Activated CD4-positive, alpha-beta memory T cell treated with anti-CD3 and anti-CD28 coated beads, Interleukin-2, amount 10 ng/mL, durations not matched to agents 7 days and 5 days (primary cell): ENCODE measurements at regions not wholly inside any gene's neighbourhood (a gene's known extent, or its start where the extent isn't known, plus 50 kb on each side); places are given as distances from the start of the nearest gene placed in this dataset.

Source experiments
- CTCF ChIA-PET: fragments of 350-600 bp; sonication (Branson Sonifier 250); formaldehyde crosslinking; loops from one replicate; lab custom pipeline; 2021; ENCODE audit warnings: antibody characterized with exemption, inconsistent platforms; lab: Charles Lee
- POLR2A ChIA-PET: fragments of 350-600 bp; sonication (Branson Sonifier 250); formaldehyde crosslinking; loops from one replicate; lab custom pipeline; 2021; ENCODE audit warnings: antibody characterized with exemption; lab: Charles Lee
- DNase-seq: peaks from one replicate; pipeline ENCODE4 v3.0.0-alpha.2; 2020
- H3K27ac Mint-ChIP-seq: one replicate; pipeline ENCODE4 v1.8.0; 2021; ENCODE audit warnings: mild to moderate bottlenecking, mixed read lengths
- H3K27me3 Mint-ChIP-seq: one replicate; pipeline ENCODE4 v1.8.0; 2021; ENCODE audit warnings: mixed read lengths
- H3K36me3 Mint-ChIP-seq: one replicate; pipeline ENCODE4 v1.8.0; 2021; ENCODE audit warnings: low read depth, mixed read lengths
- H3K4me1 Mint-ChIP-seq: one replicate; pipeline ENCODE4 v1.8.0; 2021; ENCODE audit warnings: mixed read lengths
- H3K4me3 Mint-ChIP-seq: one replicate; pipeline ENCODE4 v1.8.0; 2021; ENCODE audit warnings: mild to moderate bottlenecking, mixed read lengths
- H3K9me3 Mint-ChIP-seq: one replicate; pipeline ENCODE4 v1.8.0; 2021; ENCODE audit warnings: mixed read lengths

DNA sequence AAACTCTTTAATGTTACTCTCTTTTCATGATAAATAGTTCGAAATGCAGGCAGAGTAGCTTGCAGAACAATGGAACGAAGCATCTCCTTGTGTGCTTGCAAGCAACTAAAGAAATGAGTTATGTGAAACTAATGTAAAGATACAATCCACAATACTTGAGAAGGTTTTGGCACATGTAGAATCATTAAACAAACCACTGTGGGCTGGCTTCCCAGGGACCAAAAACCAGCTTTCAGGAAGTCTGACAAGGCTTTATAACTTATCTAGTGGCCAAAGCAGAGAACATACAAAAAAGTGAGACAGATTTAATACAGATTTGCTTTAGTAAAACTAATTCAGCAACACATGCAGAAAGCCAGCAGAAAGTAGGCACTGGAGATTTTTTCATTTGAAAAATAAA is 1673.8 kb upstream of the AGA start:
- no peaks in the 10 kb centered on the region for H3K27me3 Mint-ChIP-seq
- peaks cover 11% of the 10 kb centered on the region for H3K9me3 Mint-ChIP-seq
- no peak overlapping the region for H3K4me3 Mint-ChIP-seq
- no peaks in the 10 kb centered on the region for H3K36me3 Mint-ChIP-seq
- H3K4me1 Mint-ChIP-seq = no peaks in the 10 kb centered on the region
- DNase-seq = no peak
- ChIA-PET POLR2A (no interaction called here), CTCF (no interaction called here)
- H3K27ac Mint-ChIP-seq = no peak overlapping the region

DNA sequence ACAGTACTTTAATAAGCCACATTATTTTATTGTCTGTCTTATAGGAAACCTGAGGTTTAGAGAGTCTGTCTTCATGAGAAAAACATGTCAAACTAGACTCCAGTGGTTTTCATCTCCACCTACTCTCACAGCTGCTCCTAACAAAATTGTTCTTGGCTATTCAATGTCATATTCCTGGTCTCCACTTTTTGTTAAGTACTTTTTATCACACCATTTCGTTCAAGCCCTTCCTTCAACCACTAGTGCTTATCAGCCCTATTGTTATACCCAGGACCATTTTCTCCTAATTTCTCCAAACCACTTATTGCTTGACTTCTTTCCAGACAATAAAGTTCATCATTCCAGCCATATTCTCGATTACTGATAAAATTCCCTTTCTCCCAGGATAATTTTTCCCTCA is 1674.3 kb upstream of the AGA start:
- H3K36me3 Mint-ChIP-seq = no peaks in the 10 kb centered on the region
- POLR2A ChIA-PET = no interaction called here
- CTCF ChIA-PET = no interaction called here
- H3K27ac Mint-ChIP-seq = no peak overlapping the region
- no peaks in the 10 kb centered on the region for H3K4me1 Mint-ChIP-seq
- peaks cover 9% of the 10 kb centered on the region for H3K9me3 Mint-ChIP-seq
- H3K4me3 Mint-ChIP-seq = no peak overlapping the region
- DNase-seq = no peak
- no peaks in the 10 kb centered on the region for H3K27me3 Mint-ChIP-seq

DNA sequence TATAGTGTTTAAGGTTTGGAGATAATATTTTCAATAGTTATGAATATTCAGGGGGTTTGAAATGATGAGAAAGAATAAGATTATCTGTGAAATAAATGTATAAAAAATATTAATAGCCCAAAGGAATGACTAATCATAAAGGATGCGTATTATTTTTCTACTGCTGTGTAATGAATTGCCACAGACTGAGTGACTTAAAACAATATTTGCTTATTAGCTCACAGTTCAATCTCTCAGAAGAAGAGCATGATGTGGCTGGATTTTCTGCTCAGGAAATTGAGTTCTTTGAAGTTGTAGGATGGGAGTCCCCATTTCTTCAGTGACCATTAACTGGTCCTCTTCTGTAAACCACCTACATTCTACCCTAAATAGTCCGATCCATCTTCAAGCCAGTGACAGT is 1680.8 kb upstream of the AGA start:
- ChIA-PET CTCF (no interaction called here), POLR2A (no interaction called here)
- H3K9me3 Mint-ChIP-seq = peaks cover 8% of the 10 kb centered on the region
- H3K4me3 Mint-ChIP-seq = no peak overlapping the region
- no peak for DNase-seq
- no peak overlapping the region for H3K27ac Mint-ChIP-seq
- no peaks in the 10 kb centered on the region for H3K27me3 Mint-ChIP-seq
- H3K4me1 Mint-ChIP-seq = no peaks in the 10 kb centered on the region
- H3K36me3 Mint-ChIP-seq = no peaks in the 10 kb centered on the region

DNA sequence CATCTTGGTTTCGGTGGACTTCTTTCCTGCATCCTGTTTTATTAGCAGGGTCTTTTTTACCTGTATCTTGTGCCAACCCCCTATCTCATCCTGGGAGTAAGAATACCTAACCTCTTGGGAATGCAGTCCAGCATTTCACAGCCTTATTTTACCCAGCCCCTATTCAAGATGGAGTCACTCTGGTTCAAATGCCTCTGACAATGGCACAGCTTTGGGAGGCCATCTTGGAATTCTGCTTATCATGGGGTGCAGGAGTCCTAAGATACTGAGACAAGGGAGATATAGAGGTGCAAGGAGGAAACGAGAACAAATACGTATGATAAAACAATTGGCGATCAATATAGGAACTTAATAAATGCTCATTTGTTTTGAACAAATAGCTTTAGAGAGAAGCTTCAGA is 1682.2 kb upstream of the AGA start:
- Mint-ChIP-seq H3K27me3 (no peaks in the 10 kb centered on the region), H3K9me3 (peaks cover 7% of the 10 kb centered on the region), H3K4me3 (no peak overlapping the region), H3K36me3 (no peaks in the 10 kb centered on the region), H3K4me1 (no peaks in the 10 kb centered on the region), H3K27ac (no peak overlapping the region)
- no peak for DNase-seq
- ChIA-PET POLR2A (no interaction called here), CTCF (interaction anchor here (0.7 kb wide), 1 partner anchor 1293 kb away, joined by 3 read pairs; no protein-coding TSS in a partner anchor)

DNA sequence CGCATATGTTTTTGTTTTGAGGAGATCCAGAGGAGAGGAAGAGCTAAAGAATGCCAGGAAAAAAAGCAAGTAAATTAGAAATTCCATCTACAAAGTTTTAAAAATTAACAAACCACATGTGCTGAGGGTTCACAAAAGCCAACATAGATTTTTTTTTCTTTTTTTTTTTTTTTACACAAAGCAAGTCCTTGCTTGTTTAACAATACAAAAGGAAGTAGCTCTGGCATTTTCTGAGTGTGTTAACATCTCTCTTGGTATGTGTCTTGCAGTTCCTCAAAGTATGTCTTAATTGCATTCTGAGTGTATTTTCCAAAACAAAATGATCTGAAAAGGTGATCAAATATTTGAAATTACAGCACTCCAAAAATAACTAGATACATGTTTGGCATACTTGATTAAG is 1682.7 kb upstream of the AGA start:
- Mint-ChIP-seq H3K4me1 (no peaks in the 10 kb centered on the region), H3K27me3 (no peaks in the 10 kb centered on the region), H3K9me3 (peaks cover 8% of the 10 kb centered on the region), H3K36me3 (no peaks in the 10 kb centered on the region), H3K4me3 (no peak overlapping the region), H3K27ac (no peak overlapping the region)
- no peak for DNase-seq
- ChIA-PET CTCF (interaction anchor here (0.7 kb wide), 1 partner anchor 1293 kb away, joined by 3 read pairs; no protein-coding TSS in a partner anchor), POLR2A (no interaction called here)

DNA sequence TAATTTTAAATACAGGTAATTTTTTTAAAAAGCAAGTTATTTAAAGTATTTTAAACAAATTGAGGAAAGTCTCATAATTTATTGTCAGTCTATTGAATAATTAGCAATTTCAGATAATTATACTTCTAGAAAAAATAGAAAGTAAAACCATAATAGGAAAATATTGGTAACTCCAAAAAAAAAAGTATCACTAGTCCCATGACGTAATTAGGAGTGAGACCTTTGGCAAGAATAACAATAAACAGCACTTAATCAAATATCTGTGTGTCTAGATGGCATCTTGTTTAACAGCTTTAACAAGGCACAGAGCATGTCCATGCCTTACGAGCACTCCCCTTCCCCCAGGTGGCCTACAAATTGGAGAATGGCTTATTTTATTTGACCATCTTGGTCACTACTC is 1683.6 kb upstream of the AGA start:
- Mint-ChIP-seq H3K36me3 (no peaks in the 10 kb centered on the region), H3K4me1 (no peaks in the 10 kb centered on the region), H3K27me3 (no peaks in the 10 kb centered on the region), H3K4me3 (no peak overlapping the region), H3K9me3 (peaks cover 10% of the 10 kb centered on the region), H3K27ac (no peak overlapping the region)
- no peak for DNase-seq
- POLR2A ChIA-PET = no interaction called here
- CTCF ChIA-PET = no interaction called here

DNA sequence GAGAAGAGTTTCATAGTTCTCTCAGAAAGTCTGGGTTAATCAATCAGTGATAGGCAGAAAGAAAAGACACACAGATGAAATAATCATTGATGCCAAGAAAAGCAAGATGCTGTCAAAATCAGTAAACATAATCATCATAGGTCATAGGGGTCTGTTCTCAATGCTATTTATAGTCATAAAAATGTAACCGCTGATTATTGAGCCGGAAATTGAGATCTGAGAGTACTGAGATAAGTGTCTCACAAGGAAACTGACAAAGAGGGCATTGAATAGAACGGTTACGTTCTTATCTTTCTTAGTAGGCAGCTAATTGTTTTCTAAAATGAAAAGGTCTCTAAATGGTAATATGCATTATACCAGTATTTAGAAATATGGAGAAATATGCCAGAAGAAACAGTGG is 1686.1 kb upstream of the AGA start:
- Mint-ChIP-seq H3K36me3 (no peaks in the 10 kb centered on the region), H3K4me1 (no peaks in the 10 kb centered on the region), H3K4me3 (no peak overlapping the region), H3K9me3 (peaks cover 8% of the 10 kb centered on the region), H3K27ac (no peak overlapping the region), H3K27me3 (no peaks in the 10 kb centered on the region)
- CTCF ChIA-PET = no interaction called here
- POLR2A ChIA-PET = no interaction called here
- no peak for DNase-seq

DNA sequence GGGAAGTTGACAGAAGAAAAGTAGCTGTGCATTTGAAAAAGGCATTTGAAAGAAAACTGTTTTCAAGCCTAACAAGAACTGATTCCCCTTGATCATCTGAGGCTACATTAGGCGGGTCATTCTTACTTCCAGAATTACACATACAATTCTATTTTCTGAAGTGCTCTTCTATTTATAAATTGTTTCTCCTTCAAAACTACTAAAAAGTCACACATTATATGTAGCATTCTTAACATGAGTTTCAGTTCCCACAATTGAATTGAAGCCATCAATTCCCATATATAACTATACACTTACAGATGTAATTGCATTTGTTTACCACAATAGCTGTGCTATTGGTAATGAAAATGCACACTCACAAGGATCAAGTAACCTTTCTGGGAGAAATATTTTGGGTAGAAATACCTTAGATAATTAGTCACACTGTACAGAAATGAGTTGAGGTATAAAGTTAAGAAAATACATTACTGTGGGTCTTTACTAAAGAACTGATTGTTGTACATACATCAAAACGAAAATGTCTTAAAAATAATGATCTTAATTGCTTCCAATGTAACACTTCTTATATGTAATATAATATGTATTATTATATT is 1688.0 kb upstream of the AGA start:
- Mint-ChIP-seq H3K36me3 (no peaks in the 10 kb centered on the region), H3K4me3 (no peak overlapping the region)
- CTCF ChIA-PET = no interaction called here

DNA sequence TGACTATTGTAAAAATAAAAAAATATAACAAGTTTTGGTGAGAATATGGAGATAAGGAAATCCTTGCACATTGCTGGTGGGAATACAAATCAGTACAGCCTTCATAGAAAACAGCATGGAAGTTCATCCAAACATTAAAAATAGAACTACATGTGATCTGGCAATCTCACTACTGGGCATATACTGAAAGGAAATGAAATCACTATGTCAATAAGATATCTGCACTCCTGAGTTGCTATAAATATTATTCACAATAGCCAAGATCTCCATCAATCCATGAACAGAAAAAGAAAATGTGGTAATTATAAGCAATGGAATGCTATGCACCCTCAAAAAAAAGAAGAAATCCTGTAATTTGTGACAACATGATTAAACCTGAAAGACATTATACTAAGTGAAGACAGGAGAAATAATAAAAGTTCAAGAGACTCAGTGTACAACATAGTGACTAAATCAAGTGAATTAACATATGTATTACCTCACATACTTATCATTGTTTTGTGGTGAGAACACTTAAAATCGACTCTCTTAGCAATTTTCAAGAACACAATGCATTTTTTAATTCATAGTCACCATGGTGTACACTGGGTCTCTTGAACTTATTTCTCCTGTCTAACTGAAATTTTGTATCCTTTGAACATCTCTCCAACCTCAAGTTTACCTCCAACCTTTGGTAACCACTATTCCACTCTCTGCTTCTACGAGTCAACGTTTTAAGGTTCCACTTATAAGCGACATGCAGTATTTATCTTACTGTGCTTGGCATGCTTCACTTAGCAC is 1703.7 kb upstream of the AGA start:
- POLR2A ChIA-PET = no interaction called here
- Mint-ChIP-seq H3K9me3 (peaks cover 10% of the 10 kb centered on the region), H3K4me3 (no peak overlapping the region), H3K4me1 (no peaks in the 10 kb centered on the region), H3K27ac (no peak overlapping the region), H3K27me3 (no peaks in the 10 kb centered on the region), H3K36me3 (no peaks in the 10 kb centered on the region)
- DNase-seq = no peak
- CTCF ChIA-PET = no interaction called here

More for the DNA sequence above, 1688.0 kb upstream of the AGA start:
- Mint-ChIP-seq H3K9me3 (peaks cover 4% of the 10 kb centered on the region), H3K27me3 (no peaks in the 10 kb centered on the region), H3K27ac (no peak overlapping the region), H3K4me1 (no peaks in the 10 kb centered on the region)
- no peak for DNase-seq
- POLR2A ChIA-PET = no interaction called here

DNA sequence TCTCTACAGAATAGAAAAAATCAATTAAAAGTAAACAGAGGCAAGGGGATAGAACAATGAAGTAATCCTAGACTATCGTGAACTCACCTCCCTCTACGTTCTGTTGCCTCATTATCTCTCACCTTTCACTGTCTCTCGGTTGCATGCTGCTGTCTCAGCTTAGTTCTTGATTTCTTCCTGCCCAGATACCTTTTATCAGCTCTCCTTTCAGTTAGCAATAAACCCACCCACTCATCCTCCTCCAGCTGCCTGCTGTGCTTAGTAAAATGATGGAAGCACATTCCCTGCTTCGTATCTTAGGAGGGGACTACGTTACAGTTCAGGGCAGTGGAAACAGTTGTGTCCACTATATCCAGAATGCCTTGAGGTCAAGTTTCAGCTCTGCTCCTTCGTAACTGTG is 1709.5 kb upstream of the AGA start:
- POLR2A ChIA-PET = no interaction called here
- Mint-ChIP-seq H3K36me3 (no peaks in the 10 kb centered on the region), H3K4me3 (no peak overlapping the region), H3K9me3 (peaks cover 20% of the 10 kb centered on the region), H3K4me1 (no peaks in the 10 kb centered on the region), H3K27me3 (no peaks in the 10 kb centered on the region), H3K27ac (no peak overlapping the region)
- no peak for DNase-seq
- CTCF ChIA-PET = no interaction called here

DNA sequence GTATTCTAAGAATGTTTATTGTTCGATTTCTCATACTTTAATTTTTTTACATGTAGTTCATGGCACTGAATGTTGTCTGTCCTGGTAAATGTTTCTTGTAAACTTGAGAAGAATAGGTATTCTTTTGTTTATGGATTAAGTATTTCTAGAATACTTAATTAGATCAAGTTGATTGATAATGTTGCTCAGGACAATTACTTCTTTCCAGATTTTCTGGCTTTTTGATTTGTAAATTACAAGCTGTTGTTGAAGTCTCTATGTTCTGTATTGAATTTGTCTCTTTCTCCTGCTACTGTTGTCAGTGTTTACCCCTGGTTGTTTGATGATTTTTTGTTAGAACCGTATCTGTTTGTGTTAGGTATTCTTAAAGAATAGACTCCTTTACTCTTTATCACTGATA is 1720.9 kb upstream of the AGA start:
- peaks cover 12% of the 10 kb centered on the region for H3K9me3 Mint-ChIP-seq
- H3K27ac Mint-ChIP-seq = no peak overlapping the region
- H3K4me3 Mint-ChIP-seq = no peak overlapping the region
- ChIA-PET POLR2A (no interaction called here), CTCF (no interaction called here)
- DNase-seq = no peak
- H3K4me1 Mint-ChIP-seq = no peaks in the 10 kb centered on the region
- no peaks in the 10 kb centered on the region for H3K36me3 Mint-ChIP-seq
- H3K27me3 Mint-ChIP-seq = no peaks in the 10 kb centered on the region

DNA sequence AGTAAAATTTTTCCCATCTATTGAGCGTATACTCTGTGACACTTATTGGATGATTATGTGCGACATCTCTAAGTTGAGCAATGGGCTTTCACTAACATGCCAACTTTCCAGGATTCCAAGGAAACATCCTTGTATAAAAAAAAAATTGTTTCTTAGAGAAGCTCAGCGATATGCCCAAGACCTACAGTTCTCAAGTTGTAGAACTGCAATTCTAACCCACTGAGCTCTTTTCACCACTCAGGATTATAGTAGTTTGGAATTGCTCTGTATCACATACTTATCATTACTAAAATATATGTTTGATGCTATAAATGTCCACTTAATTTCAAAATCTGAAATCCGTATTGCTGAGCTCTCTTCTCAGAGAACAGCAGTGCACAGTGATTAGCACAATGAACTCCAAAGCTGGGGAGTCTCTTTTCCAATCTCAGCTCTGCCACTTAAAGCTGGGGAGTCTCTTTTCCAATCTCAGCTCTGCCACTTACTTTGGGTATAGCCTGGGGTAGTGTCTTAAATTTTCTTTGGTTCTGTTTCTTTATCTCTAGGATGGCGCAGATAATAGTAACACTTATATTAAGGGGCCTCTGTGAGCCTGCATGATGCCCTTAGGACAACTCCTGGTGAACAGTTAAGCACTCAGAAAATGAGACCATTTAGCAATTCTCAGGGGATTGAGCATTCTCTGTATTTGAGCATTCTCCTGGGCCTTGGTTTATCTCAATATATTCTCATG is 1722.2 kb upstream of the AGA start:
- Mint-ChIP-seq H3K27me3 (no peaks in the 10 kb centered on the region), H3K4me3 (no peak overlapping the region), H3K9me3 (peaks cover 24% of the 10 kb centered on the region), H3K4me1 (no peaks in the 10 kb centered on the region), H3K36me3 (no peaks in the 10 kb centered on the region), H3K27ac (no peak overlapping the region)
- no peak for DNase-seq
- POLR2A ChIA-PET = no interaction called here
- CTCF ChIA-PET = no interaction called here

DNA sequence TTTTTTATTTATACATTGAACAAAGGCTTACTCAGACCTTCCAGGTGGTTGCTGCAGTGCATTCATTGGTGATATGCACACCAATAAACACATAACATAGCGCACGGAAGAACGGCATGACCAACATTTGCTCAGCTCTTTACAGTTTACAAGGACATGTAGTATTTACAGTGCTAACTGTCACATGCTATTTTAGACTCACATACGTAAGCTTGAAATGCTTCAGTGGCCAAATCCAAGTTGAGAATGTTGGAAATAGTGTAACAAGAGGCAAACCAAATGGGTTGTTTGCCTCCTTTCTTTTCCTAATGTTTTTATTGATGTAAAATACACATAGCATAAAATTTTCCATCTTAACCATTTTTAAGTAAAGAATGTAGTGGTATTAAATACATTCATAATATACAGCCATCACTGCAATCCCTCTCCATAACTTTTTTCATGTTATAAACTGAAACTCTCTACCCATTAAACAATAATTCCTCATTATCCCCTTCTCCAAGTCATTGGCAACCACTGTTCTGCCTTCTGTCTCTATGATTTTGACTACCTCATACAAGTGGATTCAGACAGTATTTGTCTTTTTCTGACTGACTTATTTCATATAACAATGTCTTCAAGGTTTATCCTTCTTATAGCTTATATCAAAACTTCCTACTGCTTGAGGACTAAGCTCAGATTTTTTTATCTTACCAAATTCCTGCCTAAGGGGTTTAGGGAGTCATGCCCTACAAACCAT is 1722.9 kb upstream of the AGA start:
- Mint-ChIP-seq H3K27me3 (no peaks in the 10 kb centered on the region), H3K4me1 (no peaks in the 10 kb centered on the region), H3K9me3 (peaks cover 31% of the 10 kb centered on the region), H3K27ac (no peak overlapping the region), H3K4me3 (no peak overlapping the region), H3K36me3 (no peaks in the 10 kb centered on the region)
- DNase-seq = no peak
- ChIA-PET POLR2A (no interaction called here), CTCF (no interaction called here)
